ENCODE measurements at regions not wholly inside any gene's neighbourhood (a gene's known extent, or its start where the extent isn't known, plus 50 kb on each side); places are given as distances from the start of the nearest gene placed in this dataset.

- no peak for TF ChIP-seq TAF1 (conservative IDR thresholded peaks at IDR 0.05)
- no peak for TF ChIP-seq REST (IDR thresholded peaks at IDR 0.05)
- TF ChIP-seq CTCF (IDR thresholded peaks at IDR 0.05; ENCODE audit: low read depth, low read length, missing input control) = no peak
- TF ChIP-seq GABPA (IDR thresholded peaks at IDR 0.05 in 1 of 2, conservative IDR thresholded peaks at IDR 0.05 in 1 of 2) = no peak
- TF ChIP-seq JUND (IDR thresholded peaks at IDR 0.05) = no peak
- no peak for TF ChIP-seq ATF3 (IDR thresholded peaks at IDR 0.05)
- no peak for TF ChIP-seq FOXA1 (IDR thresholded peaks at IDR 0.05)
- no peak for TF ChIP-seq SP1 (IDR thresholded peaks at IDR 0.05)
- no peak for TF ChIP-seq RXRA (IDR thresholded peaks at IDR 0.05)
- no peak for TF ChIP-seq RAD21 (IDR thresholded peaks at IDR 0.05)
Measured at GRCh38 chr10:44101082-44101481, 283.8 kb downstream of the CXCL12 start.

Data from liver (tissue), 3 donors.